ENCODE measurements at regions not wholly inside any gene's neighbourhood (a gene's known extent, or its start where the extent isn't known, plus 50 kb on each side); places are given as distances from the start of the nearest gene placed in this dataset.

DNA sequence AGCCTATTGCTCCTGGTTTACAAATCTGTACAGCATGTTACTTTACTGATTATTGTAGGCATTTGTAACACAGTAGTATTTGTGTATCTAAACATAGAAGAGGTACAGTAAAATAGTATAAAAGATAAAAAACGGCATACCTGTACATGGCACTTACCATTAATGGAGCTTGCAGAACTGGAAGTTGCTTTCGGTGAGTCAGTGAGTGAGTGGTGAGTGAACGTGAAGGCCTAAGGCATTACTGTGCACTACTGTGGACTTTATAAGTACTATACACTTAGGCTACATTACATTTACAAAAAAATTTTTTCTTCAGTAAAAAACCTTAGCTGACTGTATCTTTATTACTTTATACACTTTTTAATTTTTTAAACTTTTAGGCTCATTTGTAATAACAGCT lies 90.9 kb downstream of the RAP2B start:
- no peak overlapping the region for H3K4me3 ChIP-seq (ENCODE audit: low read depth, low read length)
- DNase-seq (ENCODE audit: low read depth) = no peak
- TF ChIP-seq, protein P1, sequence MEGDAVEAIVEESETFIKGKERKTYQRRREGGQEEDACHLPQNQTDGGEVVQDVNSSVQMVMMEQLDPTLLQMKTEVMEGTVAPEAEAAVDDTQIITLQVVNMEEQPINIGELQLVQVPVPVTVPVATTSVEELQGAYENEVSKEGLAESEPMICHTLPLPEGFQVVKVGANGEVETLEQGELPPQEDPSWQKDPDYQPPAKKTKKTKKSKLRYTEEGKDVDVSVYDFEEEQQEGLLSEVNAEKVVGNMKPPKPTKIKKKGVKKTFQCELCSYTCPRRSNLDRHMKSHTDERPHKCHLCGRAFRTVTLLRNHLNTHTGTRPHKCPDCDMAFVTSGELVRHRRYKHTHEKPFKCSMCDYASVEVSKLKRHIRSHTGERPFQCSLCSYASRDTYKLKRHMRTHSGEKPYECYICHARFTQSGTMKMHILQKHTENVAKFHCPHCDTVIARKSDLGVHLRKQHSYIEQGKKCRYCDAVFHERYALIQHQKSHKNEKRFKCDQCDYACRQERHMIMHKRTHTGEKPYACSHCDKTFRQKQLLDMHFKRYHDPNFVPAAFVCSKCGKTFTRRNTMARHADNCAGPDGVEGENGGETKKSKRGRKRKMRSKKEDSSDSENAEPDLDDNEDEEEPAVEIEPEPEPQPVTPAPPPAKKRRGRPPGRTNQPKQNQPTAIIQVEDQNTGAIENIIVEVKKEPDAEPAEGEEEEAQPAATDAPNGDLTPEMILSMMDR (IDR thresholded peaks at IDR 0.05; ENCODE audit: insufficient read depth, low read depth, low read length) = no peak

DNA sequence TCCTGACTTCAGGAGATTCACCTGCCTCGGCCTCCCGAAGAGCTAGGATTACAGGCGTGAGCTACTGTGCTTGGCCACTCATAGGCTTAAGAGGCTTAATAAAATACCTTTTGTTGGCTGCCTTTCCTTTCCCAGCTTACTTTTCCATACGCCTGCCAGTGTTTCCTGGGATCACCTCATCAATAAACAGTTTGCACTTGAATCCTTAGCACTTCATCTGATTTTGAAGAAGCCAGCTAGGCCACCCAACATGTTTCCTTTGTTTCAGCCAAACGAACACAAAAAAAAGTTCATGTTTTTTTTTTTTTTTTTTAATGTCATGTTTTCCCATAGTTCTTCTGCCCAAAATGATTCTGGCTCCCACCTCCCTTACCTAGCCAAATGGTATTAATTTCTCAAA lies 92.3 kb downstream of the RAP2B start:
- DNase-seq (ENCODE audit: low read depth) = no peak
- TF ChIP-seq, protein P1 (IDR thresholded peaks at IDR 0.05; ENCODE audit: insufficient read depth, low read depth, low read length) = no peak
- no peak overlapping the region for H3K4me3 ChIP-seq (ENCODE audit: low read depth, low read length)

DNA sequence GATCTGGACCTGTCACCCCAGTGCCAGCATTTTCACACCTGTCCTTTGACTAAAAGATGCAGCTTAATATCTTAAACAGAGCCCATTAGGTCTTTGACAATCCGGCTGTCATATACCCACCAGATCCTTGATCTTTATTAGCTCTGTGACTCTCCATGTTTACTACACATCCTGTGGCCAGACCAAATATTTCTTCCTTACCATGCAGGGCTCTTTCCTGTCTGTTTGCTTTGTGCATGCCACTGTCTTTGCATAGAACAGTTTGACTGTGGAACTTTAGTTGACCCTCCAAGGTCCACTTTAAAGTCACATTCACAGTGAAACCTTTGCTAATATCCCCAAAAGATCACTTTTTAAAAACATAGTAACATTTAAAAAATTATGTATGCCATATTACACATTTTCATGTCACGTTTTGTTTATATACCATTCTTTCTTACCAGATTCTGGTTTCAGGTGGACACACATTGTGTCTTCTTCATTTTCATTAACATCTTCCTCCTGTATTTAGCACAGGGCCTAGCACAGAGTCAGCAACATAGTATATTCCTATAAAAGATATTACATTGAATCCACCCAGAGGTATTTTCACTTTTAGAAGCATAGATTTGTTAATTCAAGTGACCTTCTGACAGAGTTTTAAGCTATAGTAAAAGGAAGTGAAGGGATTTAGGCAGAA lies 95.8 kb downstream of the RAP2B start:
- no peak overlapping the region for H3K4me3 ChIP-seq (ENCODE audit: low read depth, low read length)
- peak; percentile 15 for DNase-seq (ENCODE audit: low read depth)
- TF ChIP-seq, protein P1 (IDR thresholded peaks at IDR 0.05; ENCODE audit: insufficient read depth, low read depth, low read length) = no peak

DNA sequence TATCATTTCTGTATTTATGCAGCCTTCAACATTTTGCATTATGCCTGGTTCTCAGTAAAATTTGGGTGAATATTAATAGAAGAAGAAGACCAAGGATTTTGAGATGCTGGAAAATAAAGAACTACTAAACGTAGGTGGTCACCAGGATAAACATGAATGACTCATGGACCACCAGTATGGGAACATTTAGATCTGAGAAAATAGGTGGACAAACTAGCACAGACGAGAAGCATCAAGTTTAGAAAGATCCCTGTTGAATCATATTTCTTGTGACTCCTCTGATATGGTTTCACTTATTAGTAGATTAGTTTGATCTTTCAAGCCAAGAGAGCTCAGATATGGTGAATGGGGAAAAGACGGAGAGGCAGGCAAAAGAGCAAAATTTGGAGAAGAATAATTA lies 97.9 kb downstream of the RAP2B start:
- DNase-seq (ENCODE audit: low read depth) = no peak
- no peak overlapping the region for H3K4me3 ChIP-seq (ENCODE audit: low read depth, low read length)
- TF ChIP-seq, protein P1 (IDR thresholded peaks at IDR 0.05; ENCODE audit: insufficient read depth, low read depth, low read length) = no peak

DNA sequence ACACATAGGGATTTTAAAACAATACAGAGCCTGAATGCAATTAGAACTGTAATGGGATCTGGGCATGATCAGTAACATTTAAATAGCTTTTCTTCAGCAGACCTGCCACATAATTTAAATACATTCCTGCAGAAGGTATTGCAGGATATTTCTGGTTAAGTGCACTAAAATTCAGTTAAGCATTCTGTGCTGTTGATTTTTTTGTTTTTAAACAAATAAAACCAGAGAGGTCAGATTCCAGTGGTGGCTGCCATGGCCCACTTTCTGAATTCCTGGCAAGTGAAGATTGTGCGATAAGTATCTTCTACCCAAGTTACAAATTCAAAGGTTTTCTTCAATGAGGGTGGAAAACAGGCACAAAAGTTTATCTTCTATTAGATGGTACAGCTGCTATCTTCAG lies 98.7 kb downstream of the RAP2B start:
- TF ChIP-seq, protein P1 (IDR thresholded peaks at IDR 0.05; ENCODE audit: insufficient read depth, low read depth, low read length) = no peak
- no peak for DNase-seq (ENCODE audit: low read depth)
- H3K4me3 ChIP-seq (ENCODE audit: low read depth, low read length) = no peak overlapping the region

DNA sequence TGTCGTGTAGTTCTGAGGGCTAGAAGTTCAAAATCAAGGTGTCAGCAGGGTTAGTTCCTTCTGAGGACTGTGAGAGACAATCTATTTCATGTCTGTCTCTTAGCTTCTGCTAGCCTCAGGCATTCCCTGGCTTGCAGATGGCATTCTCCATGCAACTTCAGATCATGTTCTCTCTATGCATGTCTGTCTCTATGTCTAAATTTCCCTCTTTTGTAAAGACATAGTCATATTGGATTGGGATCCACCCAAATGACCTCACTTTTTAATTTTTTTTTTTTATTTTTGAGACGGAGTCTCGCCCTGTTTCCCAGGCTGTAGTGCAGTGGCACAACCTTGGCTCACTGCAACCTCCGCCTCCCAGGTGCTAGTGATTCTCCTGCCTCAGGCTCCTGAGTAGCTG lies 104.6 kb downstream of the RAP2B start:
- TF ChIP-seq, protein P1 (IDR thresholded peaks at IDR 0.05; ENCODE audit: insufficient read depth, low read depth, low read length) = no peak
- DNase-seq (ENCODE audit: low read depth) = no peak
- no peak overlapping the region for H3K4me3 ChIP-seq (ENCODE audit: low read depth, low read length)

Data from fibroblast of villous mesenchyme (primary cell).